Stimulated activated effector memory CD8-positive, alpha-beta T cell treated with anti-CD3 and anti-CD28 coated beads, Interleukin-12 subunit alpha, Interleukin-12 subunit beta, amount 100 ng/mL, for 72 hours (primary cell): ENCODE measurements at regions not wholly inside any gene's neighbourhood (a gene's known extent, or its start where the extent isn't known, plus 50 kb on each side); places are given as distances from the start of the nearest gene placed in this dataset.
"Not testable (repeated sequence)": the region's sequence is repeated elsewhere in the genome, so short reads cannot be mapped to it uniquely, and the experiment has no call there.

Source experiments
- ATAC-seq: fragments of 150-1000 bp; cut with Tn5 transposase; 2 replicates; pipeline ENCODE4 v1.10.0; 2021
- DNase-seq, 2 donors: peaks; one replicate each; pipeline ENCODE4 v3.0.0; 2021 to 2022; ENCODE audit warnings: low spot score in 2 of 2
- H3K27ac Mint-ChIP-seq: one replicate; pipeline ENCODE4 v1.8.0; 2022; ENCODE audit warnings: mild to moderate bottlenecking, mixed read lengths
- H3K36me3 Mint-ChIP-seq: one replicate; pipeline ENCODE4 v1.8.0; 2022; ENCODE audit warnings: mild to moderate bottlenecking, mixed read lengths
- H3K4me1 Mint-ChIP-seq: one replicate; pipeline ENCODE4 v1.8.0; 2022; ENCODE audit warnings: mixed read lengths
- H3K4me3 Mint-ChIP-seq: one replicate; pipeline ENCODE4 v1.8.0; 2022; ENCODE audit warnings: mild to moderate bottlenecking, mixed read lengths
- H3K9me3 Mint-ChIP-seq: one replicate; pipeline ENCODE4 v1.8.0; 2022; ENCODE audit warnings: mixed read lengths

DNA sequence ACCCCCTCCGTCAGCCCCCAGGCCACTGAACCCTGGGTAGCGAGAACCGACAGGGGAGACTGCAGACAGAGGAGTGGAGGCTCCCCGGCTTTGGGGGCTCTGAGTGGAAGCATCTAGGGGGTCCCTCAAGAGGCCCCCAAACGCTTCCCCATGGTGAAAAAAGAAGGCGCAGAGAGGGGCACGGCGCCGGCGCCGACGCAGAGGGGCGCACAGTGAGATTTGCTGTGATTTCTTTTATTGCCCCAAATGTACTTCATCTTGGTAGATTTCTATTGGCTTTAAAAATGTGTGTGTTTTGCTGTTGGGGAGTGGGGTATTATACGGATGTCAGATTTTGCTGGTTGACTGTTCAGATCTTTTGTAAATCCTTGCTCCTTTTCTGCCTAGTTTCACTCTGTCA is 392.9 kb downstream of the GOLGA6L6 start:
- ATAC-seq, DNase-seq, H3K4me3 Mint-ChIP-seq, H3K4me1 Mint-ChIP-seq, H3K27ac Mint-ChIP-seq, H3K36me3 Mint-ChIP-seq, H3K9me3 Mint-ChIP-seq: not testable (repeated sequence)

DNA sequence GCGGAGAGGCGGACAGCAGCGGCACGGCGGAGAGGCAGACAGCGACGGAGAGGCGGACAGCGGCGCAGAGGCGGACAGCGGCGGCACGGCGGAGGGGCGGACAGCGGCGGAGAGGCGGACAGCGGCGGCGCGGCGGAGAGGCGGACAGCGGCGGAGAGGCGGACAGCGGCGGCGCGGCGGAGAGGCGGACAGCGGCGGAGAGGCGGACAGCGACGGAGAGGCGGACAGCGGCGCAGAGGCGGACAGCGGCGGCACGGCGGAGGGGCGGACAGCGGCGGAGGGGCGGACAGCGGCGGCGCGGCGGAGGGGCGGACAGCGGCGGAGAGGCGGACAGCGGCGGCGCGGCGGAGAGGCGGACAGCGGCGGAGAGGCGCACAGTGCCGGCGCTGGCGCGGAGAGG is 393.6 kb downstream of the GOLGA6L6 start:
- H3K36me3 Mint-ChIP-seq, H3K27ac Mint-ChIP-seq, H3K4me3 Mint-ChIP-seq, DNase-seq, ATAC-seq, H3K9me3 Mint-ChIP-seq, H3K4me1 Mint-ChIP-seq: not testable (repeated sequence)

DNA sequence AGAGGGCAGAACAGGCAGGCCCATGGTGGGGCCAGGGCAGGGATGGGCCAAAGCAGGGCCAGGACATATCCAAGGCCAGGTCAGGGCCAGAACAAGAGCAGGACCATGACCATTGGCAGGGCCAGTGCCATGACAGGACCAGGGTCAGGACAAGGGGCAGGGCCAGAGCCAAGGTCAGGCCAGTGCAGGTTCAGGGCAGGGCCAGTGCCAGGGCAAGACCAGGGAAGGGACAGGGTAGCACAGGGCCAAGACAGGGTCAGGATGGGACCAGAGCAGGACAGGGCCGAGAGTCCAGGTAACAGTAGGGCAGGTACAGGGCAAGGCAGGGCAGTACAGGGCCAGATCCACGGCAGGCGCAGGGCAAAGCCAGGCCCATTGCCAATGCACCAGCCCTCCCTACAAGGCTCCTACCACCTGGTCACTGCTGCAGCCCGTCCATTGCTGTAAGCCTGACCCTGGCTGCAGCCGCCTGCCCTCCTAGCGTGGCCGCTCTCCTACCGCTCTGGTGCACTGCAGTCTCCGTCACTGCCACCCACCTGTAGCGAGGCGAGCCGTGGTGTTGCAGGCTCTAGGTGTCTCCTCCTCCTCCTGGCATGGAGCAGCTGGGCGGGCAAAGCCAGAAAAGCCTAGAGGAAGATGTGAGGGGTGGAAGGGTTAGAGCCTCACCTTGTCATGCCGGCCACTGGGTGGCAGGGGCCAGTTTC is 397.1 kb downstream of the GOLGA6L6 start:
- H3K4me1 Mint-ChIP-seq, H3K36me3 Mint-ChIP-seq, H3K27ac Mint-ChIP-seq: not testable (repeated sequence)

GRCh38 chr15:20142906-20143305 is 398.7 kb downstream of the GOLGA6L6 start:
- DNase-seq, H3K4me1 Mint-ChIP-seq, H3K4me3 Mint-ChIP-seq, H3K36me3 Mint-ChIP-seq, H3K9me3 Mint-ChIP-seq, ATAC-seq, H3K27ac Mint-ChIP-seq: not testable (repeated sequence)

More for the DNA sequence above, 397.1 kb downstream of the GOLGA6L6 start:
- H3K9me3 Mint-ChIP-seq, DNase-seq, ATAC-seq, H3K4me3 Mint-ChIP-seq: not testable (repeated sequence)

GRCh38 chr15:20142410-20142809 is 399.2 kb downstream of the GOLGA6L6 start:
- H3K27ac Mint-ChIP-seq, H3K9me3 Mint-ChIP-seq, H3K36me3 Mint-ChIP-seq, H3K4me3 Mint-ChIP-seq, DNase-seq, H3K4me1 Mint-ChIP-seq, ATAC-seq: not testable (repeated sequence)

DNA sequence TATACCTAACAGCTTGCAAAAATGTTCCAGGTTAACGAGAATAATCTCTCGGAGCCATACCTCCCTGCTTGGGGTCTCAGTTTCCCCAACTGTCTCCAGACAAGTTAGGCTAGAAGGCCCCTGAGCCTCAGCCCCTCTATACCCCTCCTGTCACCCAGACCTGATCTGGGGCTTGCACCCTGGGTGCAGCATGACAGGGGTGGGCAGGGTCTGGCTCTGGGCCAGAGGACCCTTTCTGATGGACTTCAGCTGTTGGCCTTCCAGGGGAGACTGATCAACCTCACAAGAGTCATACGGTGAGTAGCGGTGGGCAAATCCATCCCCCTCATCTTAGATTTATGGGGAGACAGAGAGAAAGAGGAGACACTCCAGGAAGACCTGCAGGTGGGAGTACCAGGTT is 416.9 kb downstream of the GOLGA6L6 start:
- not testable (repeated sequence) for H3K4me3 Mint-ChIP-seq, H3K4me1 Mint-ChIP-seq, H3K27ac Mint-ChIP-seq, DNase-seq, ATAC-seq, H3K36me3 Mint-ChIP-seq, H3K9me3 Mint-ChIP-seq

DNA sequence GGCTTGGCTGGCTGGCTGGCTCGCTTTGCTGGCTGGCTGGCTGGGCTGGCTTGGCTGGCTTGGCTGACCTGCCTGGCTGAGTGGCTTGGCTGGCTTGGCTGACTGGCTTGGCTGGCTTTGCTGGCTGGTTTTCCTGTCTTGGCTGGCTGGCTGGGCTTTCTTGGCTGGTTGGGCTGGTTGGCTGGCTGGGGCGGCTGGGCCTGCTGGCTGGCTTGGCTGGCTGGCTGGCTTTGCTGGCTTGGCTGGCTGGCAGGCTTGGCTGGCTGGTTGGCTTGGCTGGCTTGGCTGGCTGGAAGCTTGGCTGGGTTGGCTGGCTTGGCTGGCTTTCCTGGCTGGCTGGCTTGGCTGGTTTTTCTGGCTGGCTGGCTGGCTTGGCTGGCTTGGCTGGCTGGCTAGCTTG is 435.6 kb downstream of the GOLGA6L6 start:
- Mint-ChIP-seq H3K27ac (no peak overlapping the region), H3K36me3 (no peaks in the 10 kb centered on the region), H3K4me3 (no peak overlapping the region), H3K4me1 (no peaks in the 10 kb centered on the region), H3K9me3 (no peaks in the 10 kb centered on the region)
- DNase-seq (no peak), ATAC-seq (no peak)

GRCh38 chr15:20105011-20105990 is 436.3 kb downstream of the GOLGA6L6 start:
- H3K36me3 Mint-ChIP-seq, H3K4me1 Mint-ChIP-seq, H3K27ac Mint-ChIP-seq, H3K4me3 Mint-ChIP-seq, ATAC-seq, H3K9me3 Mint-ChIP-seq, DNase-seq: not testable (repeated sequence)

GRCh38 chr15:20104551-20104950 is 437.0 kb downstream of the GOLGA6L6 start:
- not testable (repeated sequence) for H3K4me3 Mint-ChIP-seq, H3K36me3 Mint-ChIP-seq, DNase-seq, H3K9me3 Mint-ChIP-seq, H3K27ac Mint-ChIP-seq, H3K4me1 Mint-ChIP-seq, ATAC-seq

GRCh38 chr15:20102862-20103261 is 438.7 kb downstream of the GOLGA6L6 start:
- ATAC-seq, H3K4me1 Mint-ChIP-seq, H3K36me3 Mint-ChIP-seq, H3K27ac Mint-ChIP-seq, H3K9me3 Mint-ChIP-seq, H3K4me3 Mint-ChIP-seq: not testable (repeated sequence)
- peak in 1 of 2 donors; percentile 5 for DNase-seq

- not testable (repeated sequence) for H3K4me1 Mint-ChIP-seq, H3K4me3 Mint-ChIP-seq, H3K36me3 Mint-ChIP-seq, H3K9me3 Mint-ChIP-seq, H3K27ac Mint-ChIP-seq, ATAC-seq
- peak in 1 of 2 donors; percentile 5 for DNase-seq
Observed at GRCh38 chr15:20102209-20102608, 439.4 kb downstream of the GOLGA6L6 start.

DNA sequence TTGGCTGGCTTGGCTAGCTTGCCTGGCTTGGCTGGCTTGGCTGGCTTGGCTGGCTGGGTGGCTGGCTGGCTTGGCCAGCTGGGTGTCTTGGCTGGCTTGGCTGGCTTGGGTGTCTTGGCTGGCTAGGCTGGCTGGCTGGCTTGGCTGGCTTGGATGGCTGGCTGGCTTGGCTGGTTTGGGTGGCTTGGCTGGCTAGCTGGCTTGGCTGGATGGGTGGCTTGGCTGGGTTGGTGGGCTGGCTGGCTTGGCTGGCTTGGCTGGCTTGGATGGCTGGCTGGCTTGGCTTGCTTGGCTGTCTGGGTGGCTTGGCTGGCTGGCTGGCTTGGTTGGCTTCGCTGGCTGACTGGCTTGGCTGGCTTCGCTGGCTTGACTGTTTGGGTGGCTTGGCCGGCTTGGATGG is 440.3 kb downstream of the GOLGA6L6 start:
- not testable (repeated sequence) for DNase-seq, H3K4me1 Mint-ChIP-seq, H3K4me3 Mint-ChIP-seq, H3K9me3 Mint-ChIP-seq, H3K27ac Mint-ChIP-seq, H3K36me3 Mint-ChIP-seq
- peak; percentile 38 for ATAC-seq

- not testable (repeated sequence) for H3K36me3 Mint-ChIP-seq, H3K27ac Mint-ChIP-seq, H3K4me3 Mint-ChIP-seq, H3K4me1 Mint-ChIP-seq, DNase-seq, H3K9me3 Mint-ChIP-seq
- peak; percentile 53 for ATAC-seq
Observed at GRCh38 chr15:20100604-20101270, 440.9 kb downstream of the GOLGA6L6 start.

GRCh38 chr15:20095699-20096303 is 445.8 kb downstream of the GOLGA6L6 start:
- not testable (repeated sequence) for H3K4me3 Mint-ChIP-seq, ATAC-seq, H3K27ac Mint-ChIP-seq, DNase-seq, H3K9me3 Mint-ChIP-seq, H3K36me3 Mint-ChIP-seq, H3K4me1 Mint-ChIP-seq

DNA sequence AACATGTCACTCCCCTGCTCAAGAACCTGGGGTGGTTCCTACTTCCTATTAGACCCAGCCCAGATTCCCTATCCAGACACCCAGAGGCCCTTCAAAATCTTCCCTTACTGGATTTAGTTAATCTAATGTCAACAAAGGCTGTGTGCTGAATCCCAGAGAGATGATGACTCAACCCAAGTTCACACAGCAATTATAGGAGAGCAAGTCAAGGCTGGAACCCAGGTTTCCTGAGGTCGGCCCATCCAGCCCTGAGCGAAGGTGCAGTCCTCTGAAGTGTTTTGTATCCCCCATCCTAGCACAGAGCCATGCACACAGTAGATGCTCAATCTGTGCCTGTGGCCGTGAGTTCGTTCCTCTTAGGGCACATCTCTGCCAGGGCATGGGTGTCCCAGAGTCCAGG is 452.1 kb downstream of the GOLGA6L6 start:
- H3K9me3 Mint-ChIP-seq, H3K4me1 Mint-ChIP-seq, H3K36me3 Mint-ChIP-seq, H3K4me3 Mint-ChIP-seq, DNase-seq, H3K27ac Mint-ChIP-seq: not testable (repeated sequence)
- ATAC-seq = peak; percentile 25
